Osteocyte (in vitro differentiated cells): ENCODE measurements at regions not wholly inside any gene's neighbourhood (a gene's known extent, or its start where the extent isn't known, plus 50 kb on each side); places are given as distances from the start of the nearest gene placed in this dataset.

ENCODE experiments used
- DNase-seq: peaks from one replicate; pipeline ENCODE4 v3.0.0; 2021; ENCODE audit warnings: mixed read lengths; ENCODE audit not compliant: unreplicated experiment; ENCODE audit errors: extremely low spot score
- H3K27ac Mint-ChIP-seq: one replicate; pipeline ENCODE4 v1.8.0; 2021; ENCODE audit warnings: mild to moderate bottlenecking, mixed read lengths; ENCODE audit not compliant: unreplicated experiment
- H3K27me3 Mint-ChIP-seq: one replicate; pipeline ENCODE4 v1.8.0; 2021; ENCODE audit warnings: mixed read lengths; ENCODE audit not compliant: unreplicated experiment
- H3K36me3 Mint-ChIP-seq: one replicate; pipeline ENCODE4 v1.8.0; 2021; ENCODE audit warnings: mixed read lengths; ENCODE audit not compliant: unreplicated experiment
- H3K4me1 Mint-ChIP-seq: one replicate; pipeline ENCODE4 v1.8.0; 2021; ENCODE audit warnings: mixed read lengths; ENCODE audit not compliant: unreplicated experiment
- H3K4me3 Mint-ChIP-seq: one replicate; pipeline ENCODE4 v1.8.0; 2021; ENCODE audit warnings: mild to moderate bottlenecking, moderate library complexity, mixed read lengths; ENCODE audit not compliant: unreplicated experiment
- H3K9me3 Mint-ChIP-seq: one replicate; pipeline ENCODE4 v1.8.0; 2021; ENCODE audit warnings: mixed read lengths; ENCODE audit not compliant: unreplicated experiment
- CTCF ChIP-seq: fragments of 200-600 bp; sonication (generic); IDR thresholded peaks from 2 replicates; pipeline ENCODE4 v1.5.0; 2021; ENCODE audit warnings: antibody characterized with exemption, mild to moderate bottlenecking, moderate library complexity

GRCh38 chr3:176275113-176275512 lies 922.2 kb downstream of the TBL1XR1 start:
- peaks cover 11% of the 10 kb centered on the region for H3K27me3 Mint-ChIP-seq
- no peak for DNase-seq
- H3K27ac Mint-ChIP-seq, result no peak overlapping the region
- no peak for TF ChIP-seq CTCF
- H3K4me3 Mint-ChIP-seq, result no peak overlapping the region
- no peaks in the 10 kb centered on the region for H3K36me3 Mint-ChIP-seq
- H3K9me3 Mint-ChIP-seq, result no peaks in the 10 kb centered on the region
- no peaks in the 10 kb centered on the region for H3K4me1 Mint-ChIP-seq

- no peaks in the 10 kb centered on the region for H3K4me1 Mint-ChIP-seq
- no peaks in the 10 kb centered on the region for H3K36me3 Mint-ChIP-seq
- no peak overlapping the region for H3K27ac Mint-ChIP-seq
- H3K9me3 Mint-ChIP-seq, result no peaks in the 10 kb centered on the region
- no peak for DNase-seq
- peaks cover 11% of the 10 kb centered on the region for H3K27me3 Mint-ChIP-seq
- no peak for TF ChIP-seq CTCF
- H3K4me3 Mint-ChIP-seq, result no peak overlapping the region
These were observed 923.1 kb downstream of the TBL1XR1 start for GRCh38 chr3:176274161-176274560.

- no peak overlapping the region for H3K27ac Mint-ChIP-seq
- no peak overlapping the region for H3K4me3 Mint-ChIP-seq
- no peaks in the 10 kb centered on the region for H3K4me1 Mint-ChIP-seq
- DNase-seq, result no peak
- no peaks in the 10 kb centered on the region for H3K36me3 Mint-ChIP-seq
- H3K27me3 Mint-ChIP-seq, result peaks cover 5% of the 10 kb centered on the region
- H3K9me3 Mint-ChIP-seq, result peaks cover 26% of the 10 kb centered on the region
- TF ChIP-seq CTCF, result no peak
These were observed 935.2 kb downstream of the TBL1XR1 start for GRCh38 chr3:176262071-176262470.

- no peaks in the 10 kb centered on the region for H3K36me3 Mint-ChIP-seq
- no peak for TF ChIP-seq CTCF
- no peak for DNase-seq
- no peaks in the 10 kb centered on the region for H3K4me1 Mint-ChIP-seq
- H3K27ac Mint-ChIP-seq, result no peak overlapping the region
- H3K4me3 Mint-ChIP-seq, result no peak overlapping the region
- peaks cover 9% of the 10 kb centered on the region for H3K27me3 Mint-ChIP-seq
- peaks cover 7% of the 10 kb centered on the region for H3K9me3 Mint-ChIP-seq
These were observed 950.1 kb downstream of the TBL1XR1 start for GRCh38 chr3:176247191-176247590.

- Mint-ChIP-seq H3K27ac (no peak overlapping the region), H3K4me1 (no peaks in the 10 kb centered on the region), H3K9me3 (no peaks in the 10 kb centered on the region), H3K27me3 (peaks cover 4% of the 10 kb centered on the region), H3K36me3 (no peaks in the 10 kb centered on the region), H3K4me3 (no peak overlapping the region)
- TF ChIP-seq CTCF, result no peak
- no peak for DNase-seq
These were observed 977.3 kb downstream of the TBL1XR1 start for GRCh38 chr3:176219970-176220369.
